Chondrocyte (in vitro differentiated cells): ENCODE measurements at regions not wholly inside any gene's neighbourhood (a gene's known extent, or its start where the extent isn't known, plus 50 kb on each side); places are given as distances from the start of the nearest gene placed in this dataset.

ENCODE experiments used
- DNase-seq: peaks from one replicate; pipeline ENCODE4 v3.0.0; 2021; ENCODE audit warnings: mixed read lengths, low spot score
- H3K27ac Mint-ChIP-seq: one replicate; pipeline ENCODE4 v1.8.0; 2021; ENCODE audit warnings: mild to moderate bottlenecking, moderate library complexity, mixed read lengths; ENCODE audit not compliant: unreplicated experiment
- H3K27me3 Mint-ChIP-seq: 2 replicates; pipeline ENCODE4 v1.8.0; 2021; ENCODE audit warnings: low read depth, mixed read lengths
- H3K36me3 Mint-ChIP-seq: 2 replicates; pipeline ENCODE4 v1.8.0; 2021; ENCODE audit warnings: low read depth, mixed read lengths
- H3K4me1 Mint-ChIP-seq: 2 replicates; pipeline ENCODE4 v1.8.0; 2021; ENCODE audit warnings: low read depth, mild to moderate bottlenecking, mixed read lengths
- H3K4me3 Mint-ChIP-seq: one replicate; pipeline ENCODE4 v1.8.0; 2021; ENCODE audit warnings: mild to moderate bottlenecking, moderate library complexity, mixed read lengths; ENCODE audit not compliant: unreplicated experiment
- H3K9me3 Mint-ChIP-seq: 2 replicates; pipeline ENCODE4 v1.8.0; 2021; ENCODE audit warnings: low read depth, mixed read lengths
- CTCF ChIP-seq: fragments of 200-600 bp; sonication (generic); IDR thresholded peaks from 2 replicates; pipeline ENCODE4 v1.5.0; 2021; ENCODE audit warnings: antibody characterized with exemption, mild to moderate bottlenecking, moderate library complexity

- no peak for DNase-seq
- TF ChIP-seq CTCF, result no peak
- no peak overlapping the region for H3K27ac Mint-ChIP-seq
- H3K4me3 Mint-ChIP-seq, result no peak overlapping the region
- no peaks in the 10 kb centered on the region for H3K4me1 Mint-ChIP-seq
- H3K36me3 Mint-ChIP-seq, result no peaks in the 10 kb centered on the region
- no peaks in the 10 kb centered on the region for H3K9me3 Mint-ChIP-seq
- peaks cover 30% of the 10 kb centered on the region for H3K27me3 Mint-ChIP-seq
Measured at GRCh38 chr5:1945606-1946005, 62.9 kb upstream of the IRX4 start.

GRCh38 chr5:1944408-1944807, 61.7 kb upstream of the IRX4 start:
- Mint-ChIP-seq H3K4me1 (no peaks in the 10 kb centered on the region), H3K9me3 (no peaks in the 10 kb centered on the region), H3K36me3 (no peaks in the 10 kb centered on the region), H3K27ac (no peak overlapping the region), H3K27me3 (peaks cover 31% of the 10 kb centered on the region), H3K4me3 (no peak overlapping the region)
- no peak for TF ChIP-seq CTCF
- no peak for DNase-seq

GRCh38 chr5:1943481-1943880, 60.8 kb upstream of the IRX4 start:
- Mint-ChIP-seq H3K36me3 (no peaks in the 10 kb centered on the region), H3K4me3 (no peak overlapping the region), H3K4me1 (no peaks in the 10 kb centered on the region), H3K27ac (no peak overlapping the region), H3K9me3 (no peaks in the 10 kb centered on the region), H3K27me3 (peaks cover 31% of the 10 kb centered on the region)
- DNase-seq, result no peak
- no peak for TF ChIP-seq CTCF

GRCh38 chr5:1942630-1943029, 59.9 kb upstream of the IRX4 start:
- H3K27me3 Mint-ChIP-seq, result peaks cover 32% of the 10 kb centered on the region
- no peak for TF ChIP-seq CTCF
- no peak overlapping the region for H3K27ac Mint-ChIP-seq
- no peaks in the 10 kb centered on the region for H3K4me1 Mint-ChIP-seq
- H3K36me3 Mint-ChIP-seq, result no peaks in the 10 kb centered on the region
- H3K4me3 Mint-ChIP-seq, result no peak overlapping the region
- no peak for DNase-seq
- H3K9me3 Mint-ChIP-seq, result no peaks in the 10 kb centered on the region

DNA sequence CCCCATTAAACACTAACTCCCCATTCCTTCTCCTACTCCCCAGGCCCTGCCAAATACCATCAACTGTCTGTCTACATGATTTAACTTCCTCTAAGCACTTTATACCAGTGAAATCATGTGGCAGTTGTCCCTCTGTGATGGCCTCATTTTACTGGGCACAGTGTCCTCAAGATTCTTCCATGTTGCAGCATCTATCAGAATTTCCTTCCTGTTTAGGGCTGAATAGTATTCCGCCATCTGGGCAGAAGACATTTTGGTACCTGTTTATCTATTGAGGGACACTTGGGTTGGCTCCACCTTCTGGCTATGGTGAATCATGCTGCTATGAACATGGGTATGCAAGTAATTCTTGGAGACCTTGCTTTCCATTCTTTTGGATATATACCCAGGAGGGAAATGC, 59.4 kb upstream of the IRX4 start:
- H3K36me3 Mint-ChIP-seq, result no peaks in the 10 kb centered on the region
- TF ChIP-seq CTCF, result no peak
- no peak overlapping the region for H3K27ac Mint-ChIP-seq
- H3K4me1 Mint-ChIP-seq, result no peaks in the 10 kb centered on the region
- DNase-seq, result no peak
- peaks cover 34% of the 10 kb centered on the region for H3K27me3 Mint-ChIP-seq
- H3K4me3 Mint-ChIP-seq, result no peak overlapping the region
- H3K9me3 Mint-ChIP-seq, result no peaks in the 10 kb centered on the region
